ENCODE measurements at regions not wholly inside any gene's neighbourhood (a gene's known extent, or its start where the extent isn't known, plus 50 kb on each side); places are given as distances from the start of the nearest gene placed in this dataset.

GRCh38 chr3:154852515-154852914 is 227.6 kb upstream of the MME start:
- no peak for TF ChIP-seq CTCF (IDR thresholded peaks at IDR 0.05; ENCODE audit: low read depth, low read length)
- no peak for TF ChIP-seq EZH2phosphoT487 (IDR thresholded peaks at IDR 0.05; ENCODE audit: low read depth)
